T-cell (primary cell): ENCODE measurements at regions not wholly inside any gene's neighbourhood (a gene's known extent, or its start where the extent isn't known, plus 50 kb on each side); places are given as distances from the start of the nearest gene placed in this dataset.

Source experiments
- ATAC-seq, 4 experiments: fragments of 200-7000 bp in 3 of 4; fragments of 150-1000 bp in 1 of 4; cut with Tn5 transposase; replicated peaks in 1 of 4; 1 replicate in 3 of 4; 2 replicates in 1 of 4; pipeline ENCODE4 v1.10.0; 2021; ENCODE audit warnings: moderate library complexity in 3 of 4, mild to moderate bottlenecking in 2 of 4, moderate number of reproducible peaks in 1 of 4
- CTCF ChIA-PET, 2 donors: fragments of 300-600 bp; sonication (Branson Sonifier 250); formaldehyde crosslinking; loops; one replicate each; lab custom pipeline; 2022; ENCODE audit warnings: antibody characterized with exemption in 2 of 2; lab: Charles Lee
- POLR2A ChIA-PET, 2 donors: fragments of 300-600 bp; sonication (Branson Sonifier 250); formaldehyde crosslinking; loops; one replicate each; lab custom pipeline; 2022; ENCODE audit warnings: antibody characterized with exemption in 2 of 2; lab: Charles Lee
- DNase-seq, 35 experiments: peaks; one replicate each; pipeline versions ENCODE4 v3.0.0 to v3.0.0-alpha.2; 2013 to 2023
- H3K27ac ChIP-seq: one replicate; pipeline ENCODE4 v1.5.1; 2013; ENCODE audit warnings: low read length
- H3K27me3 ChIP-seq, 2 experiments: replicated peaks in 1 of 2; 1 replicate in 1 of 2; 2 replicates in 1 of 2; pipeline versions ENCODE4 v1.6.1 to v1.7.0; 2013; ENCODE audit warnings: low read length in 1 of 2, mixed read lengths in 1 of 2; ENCODE audit not compliant: control insufficient read depth in 2 of 2, insufficient read depth in 2 of 2; ENCODE audit errors: extremely low read depth in 1 of 2
- H3K36me3 ChIP-seq, 2 donors: 1 replicate in 1 of 2; 2 replicates in 1 of 2; pipeline versions ENCODE4 v1.6.1 to v1.7.0; 2013; ENCODE audit warnings: low read length in 1 of 2; ENCODE audit not compliant: control insufficient read depth in 2 of 2, insufficient read depth in 1 of 2; ENCODE audit errors: extremely low read depth in 1 of 2
- H3K4me1 ChIP-seq, 2 experiments: 1 replicate in 1 of 2; 2 replicates in 1 of 2; pipeline versions ENCODE4 v1.6.1 to v1.7.0; 2013; ENCODE audit warnings: low read length in 2 of 2, mixed read lengths in 1 of 2; ENCODE audit not compliant: insufficient read depth in 2 of 2, control insufficient read depth in 1 of 2; ENCODE audit errors: extremely low read depth in 1 of 2
- H3K4me3 ChIP-seq, 2 donors: 1 replicate in 1 of 2; 2 replicates in 1 of 2; pipeline versions ENCODE4 v1.5.1 to v1.7.0; 2013; ENCODE audit warnings: mild to moderate bottlenecking in 2 of 2, low read length in 1 of 2, moderate library complexity in 1 of 2; ENCODE audit not compliant: control insufficient read depth in 1 of 2; ENCODE audit errors: extremely low read depth in 1 of 2
- H3K9me3 ChIP-seq: 2 replicates; pipeline ENCODE4 v1.7.0; 2013
- H3K27ac Mint-ChIP-seq, 2 donors: one replicate each; pipeline ENCODE4 v1.8.0; 2020 to 2021; ENCODE audit warnings: mild to moderate bottlenecking in 2 of 2, mixed read lengths in 2 of 2
- H3K27me3 Mint-ChIP-seq, 2 donors: one replicate each; pipeline ENCODE4 v1.8.0; 2021 to 2022; ENCODE audit warnings: mixed read lengths in 2 of 2
- H3K36me3 Mint-ChIP-seq: one replicate; pipeline ENCODE4 v1.8.0; 2021; ENCODE audit warnings: mixed read lengths
- H3K4me1 Mint-ChIP-seq, 3 donors: one replicate each; pipeline ENCODE4 v1.8.0; 2020 to 2022; ENCODE audit warnings: mixed read lengths in 3 of 3, mild to moderate bottlenecking in 1 of 3
- H3K4me3 Mint-ChIP-seq, 3 donors: one replicate each; pipeline ENCODE4 v1.8.0; 2020 to 2022; ENCODE audit warnings: mild to moderate bottlenecking in 3 of 3, mixed read lengths in 3 of 3, moderate library complexity in 3 of 3
- H3K9me3 Mint-ChIP-seq, 3 donors: one replicate each; pipeline ENCODE4 v1.8.0; 2020 to 2022; ENCODE audit warnings: mixed read lengths in 3 of 3
- WGBS: methylation state at CpG from one replicate; pipeline ENCODE4 v1.1.5; 2013; ENCODE audit warnings: missing lambda C conversion rate; ENCODE audit not compliant: insufficient coverage; 5-methylcytosine and 5-hydroxymethylcytosine counted together

- Mint-ChIP-seq H3K9me3 (peaks cover 13 to 23% (median 19%) of the 10 kb centered on the region in 3 donors), H3K27ac (no peak overlapping the region), H3K4me1 (no peaks in the 10 kb centered on the region), H3K27me3 (no peaks in the 10 kb centered on the region), H3K36me3 (no peaks in the 10 kb centered on the region), H3K4me3 (no peak overlapping the region)
- no peak for DNase-seq
- H3K27ac ChIP-seq = no peak overlapping the region
- H3K36me3 ChIP-seq = no peaks in the 10 kb centered on the region
- no peaks in the 10 kb centered on the region for H3K9me3 ChIP-seq
- WGBS = 87% methylated on average over 5 of the region's 5 CpGs
- ChIA-PET CTCF (no interaction called here), POLR2A (no interaction called here)
- ATAC-seq = no peak
- no peaks in the 10 kb centered on the region for H3K27me3 ChIP-seq
- no peaks in the 10 kb centered on the region for H3K4me1 ChIP-seq
- H3K4me3 ChIP-seq = no peak overlapping the region
Observed at GRCh38 chr20:12617076-12617475, 391.7 kb upstream of the SPTLC3 start.

GRCh38 chr20:12623870-12624269, 384.9 kb upstream of the SPTLC3 start:
- Mint-ChIP-seq H3K27me3 (no peaks in the 10 kb centered on the region), H3K27ac (no peak overlapping the region), H3K9me3 (peaks cover 9 to 21% (median 16%) of the 10 kb centered on the region in 3 donors), H3K4me1 (no peaks in the 10 kb centered on the region), H3K36me3 (no peaks in the 10 kb centered on the region), H3K4me3 (no peak overlapping the region)
- Histone ChIP-seq H3K4me1 (no peaks in the 10 kb centered on the region), H3K27me3 (no peaks in the 10 kb centered on the region), H3K36me3 (no peaks in the 10 kb centered on the region), H3K27ac (no peak overlapping the region), H3K4me3 (no peak overlapping the region), H3K9me3 (no peaks in the 10 kb centered on the region)
- CTCF ChIA-PET = no interaction called here
- no CpG with 5 or more reads among the region's 1 CpG for WGBS
- POLR2A ChIA-PET = no interaction called here
- ATAC-seq (no peak), DNase-seq (no peak)

- H3K27ac ChIP-seq = no peak overlapping the region
- no peak overlapping the region for H3K4me3 ChIP-seq
- Mint-ChIP-seq H3K4me3 (no peak overlapping the region), H3K27me3 (no peaks in the 10 kb centered on the region), H3K4me1 (no peaks in the 10 kb centered on the region), H3K36me3 (no peaks in the 10 kb centered on the region), H3K27ac (no peak overlapping the region), H3K9me3 (peaks cover 4 to 19% (median 8%) of the 10 kb centered on the region in 3 donors)
- no peaks in the 10 kb centered on the region for H3K27me3 ChIP-seq
- CTCF ChIA-PET = no interaction called here
- DNase-seq (no peak), ATAC-seq (no peak)
- H3K9me3 ChIP-seq = no peaks in the 10 kb centered on the region
- WGBS = no CpG with 5 or more reads among the region's 4 CpGs
- no peaks in the 10 kb centered on the region for H3K36me3 ChIP-seq
- POLR2A ChIA-PET = no interaction called here
- no peaks in the 10 kb centered on the region for H3K4me1 ChIP-seq
Observed at GRCh38 chr20:12627485-12627884, 381.3 kb upstream of the SPTLC3 start.

- Histone ChIP-seq H3K4me3 (no peak overlapping the region), H3K9me3 (no peaks in the 10 kb centered on the region), H3K27ac (no peak overlapping the region), H3K36me3 (no peaks in the 10 kb centered on the region), H3K4me1 (no peaks in the 10 kb centered on the region), H3K27me3 (no peaks in the 10 kb centered on the region)
- Mint-ChIP-seq H3K27ac (no peak overlapping the region), H3K4me1 (no peaks in the 10 kb centered on the region), H3K9me3 (peaks cover 4 to 13% (median 11%) of the 10 kb centered on the region in 3 donors), H3K4me3 (no peak overlapping the region), H3K36me3 (no peaks in the 10 kb centered on the region), H3K27me3 (no peaks in the 10 kb centered on the region)
- POLR2A ChIA-PET = no interaction called here
- ATAC-seq (no peak), DNase-seq (no peak)
- CTCF ChIA-PET = no interaction called here
- WGBS = 85% methylated on average over 5 of the region's 7 CpGs
Observed at GRCh38 chr20:12638633-12639312, 370.0 kb upstream of the SPTLC3 start.

- H3K4me1 ChIP-seq = no peaks in the 10 kb centered on the region
- no peaks in the 10 kb centered on the region for H3K9me3 ChIP-seq
- no peak overlapping the region for H3K4me3 ChIP-seq
- H3K4me3 Mint-ChIP-seq = no peak overlapping the region
- WGBS = 70% methylated on average over 2 of the region's 4 CpGs
- no peak for DNase-seq
- H3K27ac ChIP-seq = no peak overlapping the region
- ChIA-PET POLR2A (no interaction called here), CTCF (interaction anchor here in 1 of 2 donors (0.5 kb wide), 1 partner anchor 982 kb away, joined by 6 read pairs; no protein-coding TSS in a partner anchor)
- H3K9me3 Mint-ChIP-seq = peaks cover 4 to 17% (median 11%) of the 10 kb centered on the region in 3 donors
- ATAC-seq = no peak
- no peaks in the 10 kb centered on the region for H3K27me3 ChIP-seq
- H3K36me3 Mint-ChIP-seq = no peaks in the 10 kb centered on the region
- H3K36me3 ChIP-seq = no peaks in the 10 kb centered on the region
- H3K27me3 Mint-ChIP-seq = no peaks in the 10 kb centered on the region
- no peak overlapping the region for H3K27ac Mint-ChIP-seq
- H3K4me1 Mint-ChIP-seq = no peaks in the 10 kb centered on the region
Observed at GRCh38 chr20:12640251-12640650, 368.5 kb upstream of the SPTLC3 start.

GRCh38 chr20:12641619-12642018, 367.2 kb upstream of the SPTLC3 start:
- no peak overlapping the region for H3K27ac ChIP-seq
- Mint-ChIP-seq H3K9me3 (peaks cover 4 to 18% (median 11%) of the 10 kb centered on the region in 3 donors), H3K4me3 (no peak overlapping the region), H3K36me3 (no peaks in the 10 kb centered on the region), H3K4me1 (no peaks in the 10 kb centered on the region), H3K27me3 (no peaks in the 10 kb centered on the region), H3K27ac (no peak overlapping the region)
- H3K36me3 ChIP-seq = no peaks in the 10 kb centered on the region
- ATAC-seq (no peak), DNase-seq (no peak)
- no peak overlapping the region for H3K4me3 ChIP-seq
- no peaks in the 10 kb centered on the region for H3K9me3 ChIP-seq
- WGBS = 82% methylated on average over 3 of the region's 4 CpGs
- ChIA-PET CTCF (no interaction called here), POLR2A (no interaction called here)
- H3K27me3 ChIP-seq = no peaks in the 10 kb centered on the region
- no peaks in the 10 kb centered on the region for H3K4me1 ChIP-seq
